GM19328 (cell line): ENCODE measurements at regions not wholly inside any gene's neighbourhood (a gene's known extent, or its start where the extent isn't known, plus 50 kb on each side); places are given as distances from the start of the nearest gene placed in this dataset.
"Not testable (repeated sequence)": the region's sequence is repeated elsewhere in the genome, so short reads cannot be mapped to it uniquely, and the experiment has no call there.

Experiments used
- ATAC-seq: cut with Tn5 transposase; IDR thresholded peaks from one replicate; pipeline ENCODE4 v1.9.1; 2021; ENCODE audit warnings: mild to moderate bottlenecking, moderate library complexity; ENCODE audit not compliant: unreplicated experiment

DNA sequence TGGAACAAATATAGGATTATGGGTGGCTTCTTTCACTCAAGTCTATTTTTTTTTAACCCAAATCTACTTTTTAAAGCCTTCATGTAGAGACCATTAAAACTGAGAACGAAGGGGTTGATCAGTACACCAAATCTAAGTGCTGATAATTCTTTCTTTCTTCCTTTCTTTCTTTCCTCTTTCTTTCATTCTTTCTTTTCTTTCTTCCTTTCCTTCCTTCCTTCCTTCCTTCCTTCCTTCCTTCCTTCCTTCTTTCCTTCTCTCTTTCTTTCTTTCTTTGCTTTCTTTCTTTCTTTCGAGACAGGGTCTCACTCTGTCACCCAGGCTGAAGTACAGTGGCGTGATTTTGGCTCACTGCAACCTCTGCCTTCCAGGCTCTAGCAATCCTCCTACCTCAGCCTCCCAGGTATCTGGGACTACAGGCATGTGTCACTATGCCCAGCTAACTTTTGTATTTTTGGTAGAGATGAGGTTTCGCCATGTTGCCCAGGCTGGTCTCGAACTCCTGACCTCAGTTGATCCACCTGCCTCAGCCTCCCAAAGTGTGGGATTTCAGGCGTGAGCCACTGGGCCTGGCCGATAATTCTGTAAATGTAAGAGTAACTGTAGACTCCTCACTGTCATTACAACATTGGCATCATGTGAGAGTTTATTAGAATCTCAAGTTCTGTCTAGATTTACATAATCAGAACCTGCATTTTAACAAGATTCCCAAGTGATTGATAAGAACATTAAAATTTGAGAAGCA, 236.4 kb downstream of the TFEC start:
- no peak for ATAC-seq

DNA sequence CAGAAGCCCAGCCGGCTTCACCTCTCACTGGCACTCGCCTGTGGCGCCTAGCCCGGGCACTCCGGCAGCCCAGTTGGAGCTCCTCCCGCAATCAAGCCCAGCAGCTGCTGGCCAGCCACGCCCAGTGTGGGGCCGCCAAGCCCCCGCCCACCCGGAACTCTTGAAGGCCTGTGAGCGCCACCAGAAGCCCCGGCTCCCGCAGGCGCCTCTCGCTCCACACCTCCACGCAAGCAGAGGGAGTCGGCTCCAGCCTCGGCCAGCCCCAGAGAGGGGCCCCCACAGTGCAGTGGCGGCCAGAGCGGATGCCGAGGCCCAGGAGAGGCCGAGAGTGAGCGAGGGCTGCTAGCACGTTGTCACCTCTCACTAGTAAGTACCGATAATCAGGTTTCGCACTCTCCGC, 240.7 kb downstream of the TFEC start:
- ATAC-seq = no peak

DNA sequence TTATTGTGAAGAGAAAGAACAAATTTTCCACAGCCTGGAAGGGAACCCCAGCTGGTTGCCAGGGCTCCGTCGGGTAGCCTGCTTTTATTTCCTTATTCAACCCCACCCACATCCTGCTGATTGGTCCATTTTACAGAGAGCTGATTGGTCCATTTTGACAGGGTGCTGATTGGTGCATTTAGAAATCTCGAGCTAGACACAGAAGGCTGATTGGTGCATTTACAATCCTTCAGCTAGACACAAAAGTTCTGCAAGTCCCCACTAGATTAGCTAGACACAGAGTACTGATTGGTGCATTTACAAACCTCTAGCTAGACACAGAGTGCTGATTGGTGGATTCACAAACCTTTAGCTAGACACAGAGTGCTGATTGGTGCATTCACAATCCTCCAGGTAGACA, 241.1 kb downstream of the TFEC start:
- ATAC-seq = not testable (repeated sequence)

DNA sequence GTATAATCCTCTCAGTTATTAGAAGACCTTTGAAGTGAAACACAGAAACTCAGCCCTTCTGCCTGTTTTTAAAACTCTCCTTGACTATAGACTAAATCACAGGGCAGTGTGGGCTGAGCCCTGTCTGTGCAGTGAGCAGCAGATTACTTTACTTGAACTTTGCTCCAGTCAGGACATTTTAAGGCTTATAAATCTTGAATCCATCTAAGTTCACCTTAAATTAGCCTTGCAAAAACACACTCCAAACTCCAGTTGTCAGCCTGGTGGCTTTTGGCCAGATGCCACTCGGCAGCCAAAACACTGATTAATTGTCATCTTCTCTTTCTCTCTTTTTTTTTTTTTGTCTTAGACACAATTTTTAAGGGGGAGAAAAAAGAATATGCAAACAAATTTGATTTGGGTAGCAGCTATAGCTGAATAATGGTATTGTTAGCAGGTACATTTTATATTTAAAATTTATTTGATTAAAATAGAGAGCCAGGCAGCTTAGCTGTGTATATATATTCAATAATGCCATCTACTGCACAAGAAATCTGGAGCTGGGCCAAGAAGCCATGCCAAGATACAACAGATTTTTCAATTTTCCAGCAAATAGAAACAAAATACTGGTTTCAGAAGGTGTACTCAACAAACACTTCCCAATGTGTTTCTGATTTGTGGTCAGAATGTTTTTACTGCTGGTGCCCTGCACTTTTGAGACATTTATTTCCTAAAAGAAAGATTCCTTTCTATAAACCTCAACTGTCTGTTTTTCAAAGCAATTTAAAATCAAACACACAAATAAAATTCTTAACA, 247.7 kb downstream of the TFEC start:
- ATAC-seq = no peak

DNA sequence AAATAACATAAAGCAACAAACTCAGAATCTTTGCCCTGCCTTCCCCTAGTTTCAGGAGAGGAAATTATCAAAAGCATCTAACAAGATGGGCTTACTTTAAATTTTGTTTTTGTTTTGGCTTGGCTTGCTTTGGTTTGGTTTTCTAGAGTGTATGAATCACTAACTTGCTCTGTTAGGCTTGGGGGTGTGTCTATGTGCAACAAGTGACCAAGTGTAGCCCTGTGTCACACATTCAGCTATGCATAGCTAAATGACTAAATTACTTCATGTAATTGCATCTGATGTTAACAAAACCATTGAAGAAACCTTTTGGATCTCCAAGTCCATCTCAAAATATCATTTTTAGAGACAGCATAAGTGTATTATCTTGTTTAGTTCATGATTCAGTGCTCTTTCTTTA, 251.0 kb downstream of the TFEC start:
- ATAC-seq = no peak

DNA sequence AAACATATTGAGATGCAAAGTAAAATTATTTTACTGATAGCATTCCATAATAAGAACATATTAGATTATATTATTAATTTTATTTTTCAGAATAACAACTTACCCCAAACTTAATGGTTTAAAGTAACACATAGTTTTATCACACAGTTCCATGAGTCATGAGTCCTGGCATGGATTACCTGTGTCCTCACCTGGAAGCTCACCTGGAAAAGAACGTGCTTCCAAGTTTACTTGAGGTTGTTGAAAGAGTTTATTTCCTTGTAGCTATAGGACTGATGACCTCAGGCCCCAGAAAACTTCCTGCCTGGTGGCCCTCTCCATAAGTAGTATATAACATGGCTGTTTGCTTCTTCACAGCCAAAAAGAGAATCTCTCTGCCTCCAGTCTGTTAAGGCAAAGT, 254.6 kb downstream of the TFEC start:
- no peak for ATAC-seq

DNA sequence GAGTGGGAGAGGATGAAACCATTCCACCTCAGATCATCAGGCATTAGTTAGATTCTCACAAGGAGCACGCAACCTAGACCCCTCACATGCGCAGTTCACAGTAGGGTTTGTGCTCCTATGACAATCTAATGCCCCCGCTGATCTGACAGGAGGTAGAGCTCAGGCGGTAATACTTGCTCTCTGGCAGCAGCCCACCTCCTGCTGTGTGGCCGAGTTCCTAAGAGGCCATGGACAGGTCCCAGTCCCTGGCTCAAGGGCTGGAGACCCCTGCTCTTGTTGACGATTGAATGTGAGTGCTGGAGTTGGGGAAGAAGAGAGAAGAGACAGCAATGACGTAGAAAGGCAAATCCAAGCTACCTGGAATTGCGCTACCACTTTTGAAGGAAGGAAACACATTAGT, 267.2 kb downstream of the TFEC start:
- ATAC-seq = no peak

DNA sequence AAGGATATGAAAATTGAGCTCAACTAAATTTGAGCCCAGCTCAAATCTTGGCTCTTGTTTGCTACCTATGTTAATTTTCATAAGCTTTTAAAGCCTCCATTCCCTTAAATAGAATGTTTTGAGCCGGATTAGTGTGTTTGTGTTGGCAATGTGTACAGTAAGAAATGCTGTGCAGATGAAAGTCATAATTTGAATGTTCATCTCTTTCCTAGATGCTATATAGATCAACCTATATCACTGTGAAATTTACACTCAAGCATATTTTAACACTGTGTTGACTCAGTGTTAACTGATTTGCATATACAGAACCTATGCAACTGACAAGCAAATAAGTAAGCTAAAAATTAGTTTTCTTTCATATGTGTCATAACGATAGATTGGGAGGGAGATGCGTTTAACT, 272.5 kb downstream of the TFEC start:
- no peak for ATAC-seq

DNA sequence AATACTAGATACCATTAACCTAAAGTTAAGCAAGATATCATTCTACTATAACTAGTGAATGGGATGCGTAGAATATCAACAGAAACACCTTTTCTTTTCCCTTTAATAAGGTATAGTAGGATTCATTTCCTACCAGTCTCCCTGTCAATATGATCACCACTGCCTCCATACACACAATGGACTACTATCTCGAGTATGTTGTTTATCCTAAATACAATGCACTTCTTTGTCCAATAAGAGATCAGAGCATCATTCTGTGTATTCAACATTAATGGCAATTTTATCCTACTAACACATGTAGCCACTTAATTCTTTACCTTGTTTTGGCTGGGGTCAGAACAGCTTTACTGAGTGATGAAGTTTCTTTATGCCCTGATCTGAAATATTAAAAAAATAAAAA, 276.3 kb downstream of the TFEC start:
- no peak for ATAC-seq

DNA sequence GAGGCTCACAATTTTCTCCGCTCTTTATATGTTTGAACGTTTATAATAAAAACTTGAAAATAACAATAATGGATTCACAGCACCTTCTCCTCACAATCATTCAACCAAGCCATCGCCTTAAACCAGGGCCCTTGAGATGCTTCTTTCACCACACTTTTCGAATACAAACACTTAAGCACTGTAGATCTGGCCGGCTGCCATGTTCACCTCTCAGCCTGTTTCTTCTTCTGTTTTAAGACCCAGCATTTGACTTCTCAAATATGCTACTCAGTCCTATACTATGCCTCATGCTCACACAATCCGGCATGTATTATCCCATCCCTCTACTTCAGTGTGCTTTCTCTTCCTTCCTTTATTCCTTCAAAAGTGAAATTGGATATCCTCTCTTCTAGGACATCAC, 280.6 kb downstream of the TFEC start:
- ATAC-seq = no peak

DNA sequence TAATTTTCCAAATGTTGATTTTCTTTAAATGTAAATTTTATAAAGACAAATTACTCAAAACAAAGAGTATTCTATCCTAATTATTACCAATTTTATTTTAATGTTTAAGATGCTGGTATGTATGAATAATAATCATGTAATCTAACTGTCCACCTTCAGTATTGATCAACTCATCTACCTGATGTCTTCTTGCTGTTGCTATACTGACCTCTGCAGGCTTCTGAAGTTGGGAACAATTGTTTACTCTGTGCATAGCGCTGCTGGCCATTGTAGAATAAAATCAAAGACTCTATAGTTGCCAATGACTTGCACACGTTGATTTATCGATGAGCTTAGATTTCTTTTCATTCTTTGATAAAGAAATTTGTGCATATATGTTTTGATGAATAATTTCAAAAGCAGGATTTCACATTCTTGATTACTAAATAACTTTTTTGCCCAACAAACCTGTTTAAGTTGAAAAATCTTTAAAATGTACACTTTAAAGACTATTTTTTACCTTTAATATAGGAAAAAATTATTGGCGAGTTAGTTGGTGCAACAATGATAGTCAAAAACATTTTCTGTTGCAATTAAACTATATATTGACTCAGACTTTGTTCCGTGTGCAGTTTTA, 282.3 kb downstream of the TFEC start:
- ATAC-seq = no peak

DNA sequence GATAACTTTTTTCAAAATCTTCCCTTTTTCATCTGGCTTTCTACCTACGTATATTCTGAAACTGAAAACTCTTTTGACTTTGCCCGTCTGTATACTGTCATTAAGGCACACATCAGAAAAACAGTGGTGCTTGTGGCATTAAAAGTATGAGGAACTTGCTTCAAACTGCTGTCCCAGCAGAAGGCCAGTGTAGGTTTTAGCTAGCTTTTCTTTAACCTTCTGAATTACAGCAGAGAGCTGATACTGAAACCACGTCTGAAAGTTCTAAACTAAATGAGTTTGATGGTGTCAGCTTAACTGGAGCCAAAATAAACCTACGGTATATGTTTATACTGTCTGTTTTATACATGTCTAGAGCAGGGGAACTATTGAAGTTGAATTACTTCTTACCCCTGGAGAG, 283.4 kb downstream of the TFEC start:
- no peak for ATAC-seq

DNA sequence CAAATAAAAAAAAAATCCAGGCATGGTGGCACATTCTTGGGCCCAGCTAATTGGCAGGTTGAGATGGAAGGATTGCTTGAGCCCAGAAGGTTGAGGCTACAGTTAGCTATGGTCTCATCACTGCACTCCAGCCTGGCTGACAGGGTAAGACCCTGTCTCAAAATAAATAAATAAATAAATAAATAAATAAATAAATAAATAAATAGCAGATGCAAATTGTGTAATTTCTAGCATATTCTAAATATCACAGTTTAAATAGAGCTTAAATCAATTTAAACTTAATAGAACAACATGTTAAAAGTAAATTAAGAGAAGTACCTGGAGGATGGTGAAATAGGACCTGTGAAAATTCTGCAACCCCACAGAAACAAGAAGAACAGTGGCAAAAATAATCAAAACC, 290.5 kb downstream of the TFEC start:
- ATAC-seq = no peak

DNA sequence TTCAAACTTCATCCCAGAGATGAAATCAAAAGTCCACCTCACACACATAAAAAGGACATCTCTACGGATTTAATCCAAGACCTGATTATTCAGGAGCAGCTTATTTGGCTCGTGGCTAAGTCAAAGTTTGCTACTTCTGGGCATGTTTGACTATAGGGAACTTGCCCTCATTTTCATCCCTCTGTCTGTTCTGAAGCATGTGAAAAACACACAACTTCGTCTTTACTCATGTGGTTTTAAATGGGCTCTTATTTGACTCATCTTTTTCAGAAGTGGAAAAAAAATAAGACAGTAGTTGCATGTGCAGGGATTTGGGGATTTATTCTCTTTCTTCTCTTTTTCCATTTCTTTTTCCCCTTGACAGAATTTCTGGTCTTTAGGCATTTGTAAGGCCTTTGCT, 295.9 kb downstream of the TFEC start:
- no peak for ATAC-seq

DNA sequence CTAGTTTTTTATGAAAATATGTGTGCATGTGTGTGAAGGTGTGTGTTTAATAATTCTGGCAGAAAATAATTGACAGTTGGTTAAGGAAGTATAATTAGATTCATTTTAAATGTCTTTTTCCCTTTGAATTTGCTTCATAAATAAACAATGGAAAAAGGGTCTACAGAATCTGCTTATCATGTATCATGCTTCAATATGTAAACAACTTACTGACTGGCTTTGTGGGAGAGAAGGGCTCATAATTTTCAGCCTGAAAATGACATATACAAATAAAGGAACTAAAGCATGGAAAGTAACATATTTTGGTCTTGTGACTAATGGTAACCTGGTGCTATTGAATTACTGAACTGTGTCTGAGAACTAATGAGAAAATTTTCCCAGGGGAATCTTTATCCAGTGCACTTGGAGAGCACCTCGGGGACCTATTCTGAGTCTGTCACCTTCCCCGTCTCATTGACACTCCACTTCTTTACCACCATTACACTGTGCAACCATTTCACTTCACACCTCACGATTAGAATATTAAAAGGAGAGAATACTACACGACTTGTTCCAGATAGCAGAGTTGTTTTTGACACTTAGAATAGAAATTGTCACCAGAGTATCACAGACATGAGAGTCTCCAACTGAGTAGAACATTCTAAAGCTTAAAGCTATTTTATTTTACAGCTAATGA, 298.6 kb downstream of the TFEC start:
- ATAC-seq = no peak

DNA sequence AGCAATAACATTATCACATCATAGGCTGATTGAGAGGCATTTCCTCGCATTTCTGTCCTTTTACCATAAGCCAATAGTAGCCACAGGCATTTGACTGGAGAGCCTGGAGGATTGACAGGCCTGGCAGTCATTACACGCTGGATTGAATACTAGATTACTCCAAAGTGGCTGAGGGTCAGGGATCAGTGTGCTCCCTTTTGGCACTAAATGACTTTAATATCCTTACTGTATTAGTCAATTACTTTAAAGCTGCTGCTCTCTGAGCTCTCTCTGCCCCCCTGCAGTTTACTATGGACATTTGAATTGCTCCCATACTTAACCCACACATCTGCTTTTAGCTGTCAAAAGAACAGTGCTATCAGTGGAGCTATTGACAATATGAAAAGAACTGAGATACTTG, 302.0 kb downstream of the TFEC start:
- ATAC-seq = no peak

DNA sequence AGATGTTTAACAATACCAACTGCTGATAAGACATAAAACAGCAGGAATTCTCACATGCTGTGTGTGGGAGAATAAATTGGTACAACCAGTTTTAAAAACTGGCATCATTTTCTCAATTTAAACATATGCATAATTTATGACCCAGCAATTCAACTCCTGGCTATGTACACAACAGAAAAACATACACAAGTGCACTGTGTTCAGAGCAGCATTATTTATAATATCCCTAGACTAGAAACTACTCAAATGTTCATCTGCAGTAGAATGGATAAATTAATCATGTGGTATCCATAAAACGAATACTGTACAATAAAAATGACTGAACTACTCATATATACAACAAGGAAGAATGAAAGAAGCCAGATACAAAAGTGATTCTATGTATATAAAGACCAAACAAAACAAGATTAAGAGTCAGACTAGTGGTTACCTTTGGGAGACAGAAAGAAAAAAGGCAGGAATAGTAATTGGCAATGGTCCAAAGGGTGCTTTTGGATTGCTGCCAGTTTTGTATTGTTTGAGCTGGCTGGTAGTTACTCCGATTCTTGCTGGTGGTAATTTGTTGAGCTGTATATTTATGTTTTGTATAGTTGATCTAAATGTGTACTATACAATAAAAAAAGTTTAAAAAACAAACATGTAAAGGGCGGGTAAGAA, 306.0 kb downstream of the TFEC start:
- ATAC-seq = no peak

DNA sequence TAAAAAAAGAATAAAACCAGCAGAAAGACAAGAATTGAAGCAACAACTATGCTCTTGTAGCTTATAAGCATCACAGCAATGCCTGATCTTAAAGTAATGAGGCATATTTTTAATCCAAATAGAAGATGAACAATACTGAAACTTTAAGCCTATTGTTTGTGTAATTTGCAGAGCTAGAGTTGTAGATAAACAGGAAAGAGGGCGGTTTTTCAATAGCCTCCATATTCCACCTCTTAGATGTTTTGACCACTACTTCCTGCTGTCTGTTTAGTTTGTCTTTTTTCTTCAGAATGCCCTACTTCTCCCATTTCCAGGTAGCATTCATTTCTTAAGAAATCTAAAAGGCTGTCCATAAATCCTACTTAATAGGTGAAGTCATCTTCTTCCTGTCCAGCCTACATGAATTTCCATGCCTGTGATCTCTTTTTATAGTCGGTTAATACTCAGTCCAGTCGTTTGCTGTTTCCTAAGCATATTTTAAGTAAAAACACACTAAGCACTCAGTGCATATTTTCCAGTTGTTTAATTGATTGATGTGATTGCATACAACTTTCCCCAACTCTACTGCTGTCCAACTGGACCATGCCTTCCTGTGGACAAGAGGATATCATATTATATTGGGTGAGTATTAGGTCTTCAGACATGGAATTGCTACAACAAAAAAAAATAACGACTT, 308.1 kb downstream of the TFEC start:
- ATAC-seq = no peak

DNA sequence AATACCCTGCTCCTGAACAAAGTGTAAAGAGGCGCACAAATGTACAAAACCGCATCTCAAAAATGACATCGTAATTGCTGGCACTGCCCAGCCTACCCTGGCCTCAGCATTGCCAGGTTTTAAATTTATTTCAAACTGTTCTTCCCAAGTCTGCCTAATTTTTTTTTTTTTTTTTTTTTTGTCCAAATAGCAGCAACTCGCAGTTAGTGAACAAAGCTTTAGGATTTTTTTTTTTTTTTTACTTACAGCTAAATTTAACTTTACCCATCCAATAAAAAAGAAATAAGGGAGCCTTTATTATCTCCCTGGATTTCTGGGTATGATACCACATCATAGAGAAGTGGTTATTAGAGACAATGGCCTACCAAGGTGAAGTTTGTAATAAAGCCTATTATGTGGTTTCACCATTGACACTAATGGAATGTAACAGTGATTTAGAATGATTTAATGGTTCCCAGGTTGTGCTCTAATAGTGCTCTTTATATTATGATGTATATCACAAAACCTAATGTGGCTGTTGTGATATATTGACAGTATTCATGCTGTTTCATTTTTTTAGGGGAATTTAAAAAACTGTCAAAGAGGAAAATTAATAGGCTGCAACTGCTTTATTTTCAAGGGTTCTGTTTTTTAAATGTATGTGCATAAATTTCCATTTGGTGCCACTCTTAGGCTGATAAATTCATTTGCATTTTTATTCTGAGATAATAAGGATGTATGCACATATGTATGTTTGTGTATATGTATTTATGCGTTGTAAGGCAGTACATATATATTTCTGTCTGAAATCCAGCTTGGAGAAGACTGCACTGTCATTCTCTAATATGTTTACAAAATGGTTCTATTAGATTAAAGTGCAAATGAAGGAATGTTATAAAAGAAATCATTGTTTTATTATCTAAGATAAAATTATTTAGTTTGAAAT, 309.0 kb downstream of the TFEC start:
- no peak for ATAC-seq
